Stomach (tissue), 4 donors: ENCODE measurements at regions not wholly inside any gene's neighbourhood (a gene's known extent, or its start where the extent isn't known, plus 50 kb on each side); places are given as distances from the start of the nearest gene placed in this dataset.

Experiments used
- EP300 ChIP-seq: sonication (generic); formaldehyde crosslinking; IDR thresholded peaks from one replicate; pipeline ENCODE4 v1.6.1; 2017; ENCODE audit warnings: antibody characterized with exemption
- POLR2A ChIP-seq, 4 donors: fragments of 450-650 bp; IDR thresholded peaks; one replicate each; pipeline ENCODE4 v1.6.1; 2016; ENCODE audit warnings: antibody characterized with exemption in 4 of 4, control low read depth in 2 of 4, mild to moderate bottlenecking in 1 of 4, moderate library complexity in 1 of 4
- POLR2AphosphoS5 ChIP-seq, 3 donors: sonication (generic); formaldehyde crosslinking; IDR thresholded peaks; one replicate each; pipeline ENCODE4 v1.6.1; 2016; ENCODE audit warnings: antibody characterized with exemption in 3 of 3
- TF ChIP-seq, protein P1 (sequence below), 7 experiments: fragments of 450-650 bp in 4 of 7; fragments of 200-600 bp in 3 of 7; sonication (generic) in 3 of 7; IDR thresholded peaks; one replicate each; pipeline ENCODE4 v1.5.1; 2016 to 2019; ENCODE audit warnings: antibody characterized with exemption in 7 of 7, control low read depth in 2 of 7, mild to moderate bottlenecking in 1 of 7

DNA sequence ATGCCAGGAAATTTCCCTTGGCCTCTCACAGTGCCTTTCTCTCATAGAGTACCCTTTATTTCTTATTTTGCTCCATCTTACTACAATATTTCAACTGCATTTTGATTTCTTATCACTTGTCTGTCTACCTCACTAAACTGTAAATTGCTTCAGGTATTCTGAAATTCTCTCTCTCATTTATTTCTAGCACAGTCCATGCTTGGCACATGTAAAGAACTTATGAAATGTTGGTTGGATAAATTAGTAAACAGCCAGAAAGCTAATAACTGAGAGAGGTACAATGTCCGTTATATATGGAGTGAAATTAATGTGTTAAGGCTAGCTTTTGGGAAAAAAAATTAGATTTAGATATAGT lies 138.3 kb upstream of the RFC3 start:
- TF ChIP-seq POLR2A (IDR thresholded peaks at IDR 0.05) = no peak
- TF ChIP-seq, protein P1, sequence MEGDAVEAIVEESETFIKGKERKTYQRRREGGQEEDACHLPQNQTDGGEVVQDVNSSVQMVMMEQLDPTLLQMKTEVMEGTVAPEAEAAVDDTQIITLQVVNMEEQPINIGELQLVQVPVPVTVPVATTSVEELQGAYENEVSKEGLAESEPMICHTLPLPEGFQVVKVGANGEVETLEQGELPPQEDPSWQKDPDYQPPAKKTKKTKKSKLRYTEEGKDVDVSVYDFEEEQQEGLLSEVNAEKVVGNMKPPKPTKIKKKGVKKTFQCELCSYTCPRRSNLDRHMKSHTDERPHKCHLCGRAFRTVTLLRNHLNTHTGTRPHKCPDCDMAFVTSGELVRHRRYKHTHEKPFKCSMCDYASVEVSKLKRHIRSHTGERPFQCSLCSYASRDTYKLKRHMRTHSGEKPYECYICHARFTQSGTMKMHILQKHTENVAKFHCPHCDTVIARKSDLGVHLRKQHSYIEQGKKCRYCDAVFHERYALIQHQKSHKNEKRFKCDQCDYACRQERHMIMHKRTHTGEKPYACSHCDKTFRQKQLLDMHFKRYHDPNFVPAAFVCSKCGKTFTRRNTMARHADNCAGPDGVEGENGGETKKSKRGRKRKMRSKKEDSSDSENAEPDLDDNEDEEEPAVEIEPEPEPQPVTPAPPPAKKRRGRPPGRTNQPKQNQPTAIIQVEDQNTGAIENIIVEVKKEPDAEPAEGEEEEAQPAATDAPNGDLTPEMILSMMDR (IDR thresholded peaks at IDR 0.05) = no peak
- TF ChIP-seq EP300 = no peak
- no peak for TF ChIP-seq POLR2AphosphoS5 (IDR thresholded peaks at IDR 0.05)
